NCI-H1092 treated with DMSO at 0.1 percent for 48 hours (cell line): ENCODE measurements at regions not wholly inside any gene's neighbourhood (a gene's known extent, or its start where the extent isn't known, plus 50 kb on each side); places are given as distances from the start of the nearest gene placed in this dataset.

Experiments
- DNase-seq: peaks from one replicate; lab custom pipeline; 2025; lab: John Stamatoyannopoulos, UW

DNA sequence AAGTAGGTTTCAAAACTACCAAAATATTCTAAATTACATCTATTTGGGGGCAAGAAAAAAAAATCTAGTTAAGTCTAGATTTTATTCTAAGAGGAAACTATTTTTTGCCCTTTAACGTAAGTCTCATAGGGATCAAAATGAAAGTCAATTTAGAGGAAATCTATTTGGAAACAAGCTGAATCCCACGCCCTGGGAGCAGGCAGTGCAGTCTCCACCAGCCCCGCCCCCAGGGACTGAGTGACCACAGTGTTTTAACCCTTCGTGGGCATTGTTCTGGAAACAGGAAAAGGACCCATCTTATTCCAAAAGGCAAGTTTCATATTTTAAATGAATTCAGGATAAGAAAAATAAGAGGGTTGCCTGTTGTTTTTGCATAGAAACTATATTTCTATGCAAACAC is 209.7 kb downstream of the SPRY2 start:
- no peak for DNase-seq

DNA sequence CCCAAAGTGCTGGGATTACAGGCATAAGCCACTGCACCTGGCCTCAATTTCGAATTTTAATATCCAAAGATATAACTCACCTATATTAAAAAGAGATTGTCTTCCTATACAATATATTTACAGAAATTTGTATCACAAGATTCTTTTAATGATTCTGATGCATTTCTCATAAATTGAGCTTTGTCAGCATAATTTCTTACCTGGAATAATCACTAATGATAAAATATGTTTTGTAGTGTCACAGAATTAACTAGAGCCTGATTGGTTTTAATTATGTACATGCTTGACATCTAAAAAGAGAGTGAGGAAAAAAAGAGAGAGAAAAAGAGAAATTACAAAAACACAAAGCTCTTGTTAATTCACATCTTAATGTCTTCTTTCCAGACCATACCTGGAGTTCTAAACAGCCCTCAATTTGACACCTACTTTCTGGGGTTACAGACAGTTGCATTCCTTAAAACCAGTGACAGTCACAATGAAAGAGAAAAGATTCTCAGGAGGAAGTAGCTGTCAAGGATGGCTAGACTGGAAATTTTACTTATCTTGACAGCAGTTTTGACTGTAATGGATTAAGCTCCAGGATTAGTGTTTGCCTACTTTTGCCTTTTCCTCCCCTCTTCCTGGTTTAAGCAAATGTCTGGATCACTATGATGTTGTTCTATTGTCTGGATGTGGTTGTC is 214.4 kb downstream of the SPRY2 start:
- no peak for DNase-seq

- DNase-seq = no peak
Measured at GRCh38 chr13:80123945-80124344, 217.0 kb downstream of the SPRY2 start.

GRCh38 chr13:80121038-80121437 is 219.9 kb downstream of the SPRY2 start:
- no peak for DNase-seq

- no peak for DNase-seq
Measured at GRCh38 chr13:80118506-80118905, 222.4 kb downstream of the SPRY2 start.

- no peak for DNase-seq
Measured at GRCh38 chr13:80118099-80118498, 222.8 kb downstream of the SPRY2 start.

DNA sequence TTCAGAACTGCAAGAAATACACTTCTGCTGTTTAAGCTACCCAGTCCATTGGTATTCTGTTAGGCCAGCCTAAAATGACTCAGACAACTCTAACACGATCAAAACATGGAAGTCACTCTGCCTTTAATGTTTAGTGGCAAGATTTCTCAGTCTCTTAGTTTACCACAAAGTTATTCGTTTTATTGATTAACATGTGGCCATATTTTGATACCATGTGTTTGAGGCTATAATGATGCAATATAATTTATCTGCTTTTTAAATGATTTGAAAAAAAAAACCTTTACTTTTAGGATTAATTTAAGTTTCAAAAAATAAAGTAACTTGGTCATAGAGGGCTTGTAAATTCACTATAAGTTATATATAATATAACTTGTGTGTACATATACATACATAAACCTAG is 223.4 kb downstream of the SPRY2 start:
- no peak for DNase-seq

GRCh38 chr13:80116107-80116506 is 224.8 kb downstream of the SPRY2 start:
- no peak for DNase-seq

- no peak for DNase-seq
Measured at GRCh38 chr13:80115616-80116015, 225.3 kb downstream of the SPRY2 start.

DNA sequence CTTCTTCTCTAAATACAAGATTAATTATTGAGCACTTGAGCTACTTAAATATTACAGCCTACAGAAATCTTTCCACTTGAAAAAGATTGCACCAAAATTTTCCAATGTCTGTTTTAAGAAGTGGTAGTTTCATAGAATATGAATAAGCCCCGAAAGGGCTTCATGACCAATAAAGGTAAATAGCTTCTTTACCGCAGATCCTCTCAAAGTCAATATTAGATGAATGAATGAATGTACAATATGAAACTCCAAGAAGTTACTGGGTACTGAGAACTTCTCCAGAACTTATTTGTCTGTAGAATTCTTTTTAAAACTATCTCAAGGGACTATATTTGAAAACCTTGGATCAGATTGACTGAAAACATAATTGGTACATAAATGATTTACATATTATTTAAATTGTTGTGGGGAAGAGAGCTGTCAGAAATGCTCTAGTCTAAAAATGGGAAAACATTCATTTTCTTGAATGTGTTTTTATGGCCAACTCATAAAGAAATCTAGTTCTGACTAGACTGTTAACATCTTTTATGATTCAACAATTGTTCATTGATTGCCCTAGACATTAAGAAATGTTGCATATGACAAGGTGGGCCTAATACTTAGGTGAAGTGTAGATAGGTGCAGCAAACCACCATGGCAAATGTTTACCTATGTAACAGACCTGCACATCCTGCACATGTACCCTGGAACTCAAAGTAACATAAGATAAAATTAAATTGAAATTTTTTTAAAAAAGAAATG is 227.0 kb downstream of the SPRY2 start:
- DNase-seq = no peak

- DNase-seq = no peak
Measured at GRCh38 chr13:80109303-80109702, 231.6 kb downstream of the SPRY2 start.

DNA sequence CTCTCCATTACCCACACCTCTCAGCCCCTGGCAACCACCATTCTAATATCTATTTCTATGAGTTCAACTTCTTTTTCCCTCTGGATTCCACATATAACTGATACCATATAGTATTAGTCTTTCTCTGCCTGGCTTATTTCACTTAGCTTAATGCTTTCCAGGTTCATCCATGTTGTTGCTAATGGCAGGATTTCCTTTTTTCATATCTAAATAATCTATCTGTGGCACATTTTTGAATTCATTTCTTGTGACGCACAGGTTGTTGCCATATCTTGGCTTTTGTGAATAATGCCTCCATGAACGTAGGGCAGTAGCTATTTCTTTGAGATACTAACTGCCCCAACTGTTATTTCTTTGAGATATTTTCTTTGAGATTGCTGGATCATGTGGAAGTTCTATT is 235.6 kb downstream of the SPRY2 start:
- no peak for DNase-seq

DNA sequence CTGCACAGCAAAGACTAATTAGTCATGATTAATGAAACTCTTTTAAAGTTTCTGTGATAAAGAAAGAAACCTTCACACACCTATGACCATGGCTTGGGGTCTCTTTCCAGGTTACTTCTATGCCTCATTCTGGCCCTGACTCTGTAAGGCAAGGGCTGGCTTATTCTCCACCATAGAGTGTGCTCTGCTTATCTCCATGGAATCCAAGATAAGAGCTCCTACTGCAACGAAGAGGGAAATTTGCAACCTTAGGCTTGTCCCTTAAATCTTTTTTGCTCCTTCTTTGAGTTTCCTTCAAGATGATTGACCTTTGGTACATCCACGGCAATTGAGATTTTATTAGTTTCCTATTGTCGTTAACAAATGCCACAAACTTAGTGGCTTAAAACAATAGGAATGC is 239.9 kb downstream of the SPRY2 start:
- no peak for DNase-seq

- no peak for DNase-seq
Measured at GRCh38 chr13:80100636-80101035, 240.3 kb downstream of the SPRY2 start.

- DNase-seq = no peak
Measured at GRCh38 chr13:80097561-80097960, 243.4 kb downstream of the SPRY2 start.

DNA sequence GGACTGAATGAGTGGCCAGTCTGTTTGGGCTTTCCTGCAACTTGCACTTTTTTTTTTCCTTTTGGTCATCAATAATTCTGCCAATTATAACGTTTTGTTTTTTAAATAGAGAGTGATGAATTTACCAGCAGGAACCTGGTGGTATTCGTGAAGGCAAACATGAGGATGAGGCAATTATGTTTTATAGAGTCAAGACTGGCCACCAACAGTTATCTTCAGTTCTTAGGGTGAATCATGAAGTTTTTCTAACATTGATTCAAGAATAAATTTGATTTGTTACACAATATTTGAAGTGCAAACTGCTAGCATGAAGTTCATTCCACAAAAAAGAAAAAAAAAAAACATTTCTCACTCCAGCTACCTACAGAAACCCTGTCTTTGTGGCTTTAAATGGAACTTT is 244.5 kb downstream of the SPRY2 start:
- DNase-seq = no peak

DNA sequence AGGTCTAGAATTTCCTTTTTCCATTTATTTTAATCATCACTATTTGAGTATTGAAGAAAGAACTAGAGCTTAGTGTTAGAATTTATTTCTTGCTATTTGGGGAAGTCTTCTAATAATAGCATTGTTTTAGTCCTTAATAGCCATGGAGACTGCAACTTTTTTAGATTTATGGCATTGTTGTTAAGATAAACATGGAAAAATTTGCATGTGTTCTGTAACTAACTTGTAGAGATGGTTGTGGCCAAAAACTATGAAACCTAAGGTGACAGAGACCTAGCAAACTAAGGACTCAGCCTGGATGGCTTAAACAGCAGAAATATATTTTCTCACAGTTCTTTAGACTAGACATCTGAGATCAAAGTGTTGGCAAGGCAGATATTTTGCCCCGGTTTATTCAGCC is 246.4 kb downstream of the SPRY2 start:
- DNase-seq = no peak

GRCh38 chr13:80093888-80094287 is 247.0 kb downstream of the SPRY2 start:
- DNase-seq = no peak

DNA sequence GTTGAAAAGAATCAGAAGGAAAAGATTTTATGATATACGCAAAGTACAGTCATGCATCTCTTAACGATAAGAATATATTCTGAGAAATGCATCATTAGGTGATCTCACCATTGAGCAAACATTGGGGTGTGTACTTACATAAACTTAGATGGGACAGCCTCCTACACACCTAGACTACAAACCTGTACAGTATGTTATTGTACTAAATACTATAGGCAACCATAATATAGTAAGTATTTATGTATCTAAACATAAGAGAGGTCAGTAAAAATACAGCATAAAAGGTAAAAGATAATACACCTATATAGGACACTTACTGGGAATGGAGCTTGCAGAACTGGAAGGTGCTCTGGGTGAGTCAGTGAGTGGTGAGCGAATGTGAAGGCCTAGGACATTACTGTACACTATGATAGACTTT is 254.6 kb downstream of the SPRY2 start:
- no peak for DNase-seq

DNA sequence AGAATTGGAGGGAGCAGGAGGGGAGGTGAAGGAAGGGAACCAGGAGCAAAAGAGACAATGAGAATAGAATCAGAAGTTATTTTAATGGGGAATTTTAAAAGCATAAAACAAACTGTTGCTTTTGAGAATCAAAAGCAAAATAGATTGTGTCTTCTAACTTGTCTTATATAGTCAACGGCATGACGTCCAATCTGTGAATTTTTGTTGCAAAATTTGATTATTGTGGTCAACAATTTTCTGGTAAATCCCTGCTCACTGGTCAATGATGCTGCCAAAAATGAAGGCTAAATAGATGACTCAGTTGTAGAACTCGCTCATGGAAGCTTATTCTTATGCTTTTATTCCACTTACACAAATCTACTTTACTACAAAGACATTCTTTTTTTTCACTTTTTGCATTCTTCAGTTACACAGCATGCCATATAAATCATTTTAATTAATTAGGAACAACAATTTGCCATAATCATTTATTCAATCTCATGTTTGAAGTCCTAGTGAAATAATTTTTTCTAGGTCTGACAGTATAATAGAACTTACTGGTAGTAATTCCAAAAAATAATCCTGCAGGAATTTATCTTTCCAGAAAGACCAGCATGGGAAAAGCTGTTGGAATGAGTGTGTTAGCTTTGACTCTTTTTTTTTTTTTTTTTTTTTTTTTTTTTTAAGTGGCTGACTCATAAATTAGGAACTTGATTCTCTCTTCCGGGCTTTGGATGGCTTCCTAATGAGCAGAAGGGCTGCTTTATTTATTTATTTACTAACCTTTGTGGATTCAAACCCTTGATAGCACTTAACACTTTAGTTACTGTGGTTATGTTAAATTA is 256.9 kb downstream of the SPRY2 start:
- DNase-seq = peak; percentile 26

DNA sequence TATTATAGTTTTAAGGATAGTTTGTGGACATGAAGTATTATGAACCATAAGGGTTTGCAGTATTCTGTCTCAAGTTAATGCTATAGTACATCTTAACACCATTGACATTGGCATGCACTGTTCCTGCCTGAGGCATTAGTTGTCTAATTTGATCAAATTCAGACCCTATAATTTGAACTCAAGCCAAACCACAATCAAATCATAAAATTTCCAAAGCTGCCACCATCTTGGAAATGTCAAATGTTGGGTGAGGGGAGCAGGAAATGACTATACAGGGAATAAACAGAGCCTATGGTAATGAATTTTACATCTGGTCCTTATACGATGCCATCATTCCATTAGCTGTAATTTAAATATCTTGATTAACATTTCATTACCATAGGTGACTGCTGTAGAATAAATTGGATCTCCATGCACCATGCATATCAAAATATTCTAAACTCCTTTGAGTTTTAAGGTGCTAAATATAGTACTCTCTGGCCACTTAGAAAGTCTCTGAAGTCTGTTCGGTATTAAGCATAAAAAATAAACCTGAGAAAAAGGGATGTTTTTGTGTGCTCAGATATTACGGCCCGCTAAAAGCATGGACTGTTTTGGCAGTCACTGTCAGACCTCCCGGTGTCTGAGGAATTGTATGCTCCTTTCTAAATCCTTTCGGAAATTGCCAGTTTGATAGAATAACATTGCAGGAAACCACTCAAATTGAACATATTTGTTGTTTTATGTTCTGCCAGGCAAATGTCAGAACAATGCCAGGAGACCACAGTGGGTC is 257.7 kb downstream of the SPRY2 start:
- DNase-seq = no peak

DNA sequence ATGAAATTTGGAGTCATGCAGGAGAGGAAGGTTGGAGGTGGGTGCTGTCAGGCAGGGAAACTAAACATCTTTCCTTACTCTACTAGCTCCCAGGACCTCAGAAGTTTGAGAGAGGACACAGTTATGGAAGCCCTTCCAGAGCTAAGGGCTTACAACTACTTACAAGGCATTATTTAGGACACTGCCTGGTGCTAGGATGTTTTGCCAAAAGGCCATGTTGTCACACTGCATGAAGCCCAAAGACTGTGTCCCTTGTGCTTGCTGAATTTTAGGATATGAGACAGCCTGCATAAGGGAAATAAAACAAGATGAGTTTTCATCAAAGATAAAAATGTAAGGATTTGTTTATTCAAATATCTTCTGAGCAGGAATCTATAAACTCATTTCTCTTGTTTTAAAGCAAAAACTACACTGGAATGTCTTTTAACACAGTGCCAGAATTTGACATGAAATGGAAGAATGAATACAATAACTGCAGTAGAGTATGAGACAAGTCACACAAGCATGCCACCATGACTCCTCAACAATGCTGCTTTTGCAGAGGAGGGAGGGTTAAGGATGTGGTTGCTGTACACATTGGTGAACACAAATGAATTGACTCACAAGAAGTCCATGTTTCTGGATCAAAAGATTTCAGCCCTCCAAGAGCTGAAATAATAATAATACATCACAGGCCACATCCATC is 258.4 kb downstream of the SPRY2 start:
- DNase-seq = no peak
